Gastroesophageal sphincter (tissue), 3 donors: ENCODE measurements at regions not wholly inside any gene's neighbourhood (a gene's known extent, or its start where the extent isn't known, plus 50 kb on each side); places are given as distances from the start of the nearest gene placed in this dataset.

ENCODE experiments used
- CTCF ChIP-seq, 4 experiments: fragments of 200-600 bp in 2 of 4; fragments of 450-650 bp in 2 of 4; sonication (generic) in 1 of 4; IDR thresholded peaks; one replicate each; pipeline ENCODE4 v1.5.1; 2017 to 2019; ENCODE audit warnings: antibody characterized with exemption in 4 of 4, mild to moderate bottlenecking in 2 of 4, moderate library complexity in 2 of 4
- EP300 ChIP-seq: sonication (generic); formaldehyde crosslinking; IDR thresholded peaks from one replicate; pipeline ENCODE4 v1.6.1; 2017; ENCODE audit warnings: antibody characterized with exemption, mild to moderate bottlenecking
- POLR2A ChIP-seq, 2 donors: fragments of 450-650 bp; IDR thresholded peaks; one replicate each; pipeline ENCODE4 v1.6.1; 2017; ENCODE audit warnings: antibody characterized with exemption in 2 of 2, mild to moderate bottlenecking in 2 of 2, moderate library complexity in 1 of 2

- TF ChIP-seq POLR2A (IDR thresholded peaks at IDR 0.05) (no peak), EP300 (no peak), CTCF (IDR thresholded peaks at IDR 0.05) (no peak)
Observed at GRCh38 chr6:68043122-68043398, 592.0 kb upstream of the ADGRB3 start.
